C4-2B (cell line): ENCODE measurements at regions not wholly inside any gene's neighbourhood (a gene's known extent, or its start where the extent isn't known, plus 50 kb on each side); places are given as distances from the start of the nearest gene placed in this dataset.

Source experiments
- ZFX ChIP-seq: fragments of 450-650 bp; IDR thresholded peaks from 2 replicates; pipeline ENCODE4 v1.6.1; 2017
- TF ChIP-seq, protein P1 (sequence below): fragments of 450-650 bp; conservative IDR thresholded peaks from 2 replicates; pipeline ENCODE4 v1.5.1; 2017; ENCODE audit warnings: mild to moderate bottlenecking

DNA sequence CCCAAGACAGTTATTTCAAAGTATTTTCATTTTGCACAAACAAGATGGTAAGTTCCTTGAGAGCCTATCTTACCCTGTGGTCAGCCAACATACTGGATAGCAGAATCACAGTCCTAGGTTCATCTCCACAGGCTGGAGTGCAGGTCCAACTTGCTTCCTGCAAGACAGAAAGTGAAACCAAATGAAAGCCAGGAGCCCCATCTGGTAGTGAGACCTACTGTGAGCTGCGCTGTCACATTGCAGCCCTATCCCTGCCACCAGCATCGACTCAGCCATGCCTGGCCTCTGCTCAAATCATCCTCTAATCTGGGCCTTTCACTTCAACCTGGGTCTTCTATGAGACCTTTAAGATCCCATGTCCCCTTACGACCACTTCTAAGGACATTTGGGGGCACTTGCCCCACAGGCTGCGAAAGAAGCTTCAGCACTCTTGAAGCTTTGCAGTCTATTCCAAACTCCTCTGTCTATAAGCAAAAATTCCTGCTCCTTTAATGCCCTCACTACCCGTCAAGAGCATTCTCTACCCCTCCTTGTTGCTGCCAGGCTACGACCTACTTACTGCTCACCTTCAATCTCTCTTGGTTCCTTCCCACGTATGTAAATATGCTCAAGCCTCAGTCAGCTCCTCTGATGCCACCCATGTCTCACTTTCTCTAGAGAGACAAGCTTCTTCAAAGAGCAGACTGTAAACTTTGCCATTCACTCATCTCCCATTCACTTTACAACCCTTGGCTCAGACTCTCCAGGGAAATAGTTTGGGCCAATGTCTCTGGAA is 55.9 kb upstream of the TSPAN11 start:
- TF ChIP-seq, protein P1, sequence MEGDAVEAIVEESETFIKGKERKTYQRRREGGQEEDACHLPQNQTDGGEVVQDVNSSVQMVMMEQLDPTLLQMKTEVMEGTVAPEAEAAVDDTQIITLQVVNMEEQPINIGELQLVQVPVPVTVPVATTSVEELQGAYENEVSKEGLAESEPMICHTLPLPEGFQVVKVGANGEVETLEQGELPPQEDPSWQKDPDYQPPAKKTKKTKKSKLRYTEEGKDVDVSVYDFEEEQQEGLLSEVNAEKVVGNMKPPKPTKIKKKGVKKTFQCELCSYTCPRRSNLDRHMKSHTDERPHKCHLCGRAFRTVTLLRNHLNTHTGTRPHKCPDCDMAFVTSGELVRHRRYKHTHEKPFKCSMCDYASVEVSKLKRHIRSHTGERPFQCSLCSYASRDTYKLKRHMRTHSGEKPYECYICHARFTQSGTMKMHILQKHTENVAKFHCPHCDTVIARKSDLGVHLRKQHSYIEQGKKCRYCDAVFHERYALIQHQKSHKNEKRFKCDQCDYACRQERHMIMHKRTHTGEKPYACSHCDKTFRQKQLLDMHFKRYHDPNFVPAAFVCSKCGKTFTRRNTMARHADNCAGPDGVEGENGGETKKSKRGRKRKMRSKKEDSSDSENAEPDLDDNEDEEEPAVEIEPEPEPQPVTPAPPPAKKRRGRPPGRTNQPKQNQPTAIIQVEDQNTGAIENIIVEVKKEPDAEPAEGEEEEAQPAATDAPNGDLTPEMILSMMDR, result no peak
- TF ChIP-seq ZFX, result no peak
